ENCODE measurements at regions not wholly inside any gene's neighbourhood (a gene's known extent, or its start where the extent isn't known, plus 50 kb on each side); places are given as distances from the start of the nearest gene placed in this dataset.

GRCh38 chr3:18758047-18758704 lies 333.0 kb upstream of the SATB1 start:
- peak; percentile 72 for DNase-seq (ENCODE audit: low read depth)
- peak; percentile 78 for TF ChIP-seq CTCF (IDR thresholded peaks at IDR 0.05; ENCODE audit: insufficient read depth, low read depth, low read length, missing control alignments)
- H3K4me3 ChIP-seq (ENCODE audit: low read depth, low read length), result no peak overlapping the region

GRCh38 chr3:18757476-18757875 lies 332.3 kb upstream of the SATB1 start:
- H3K4me3 ChIP-seq (ENCODE audit: low read depth, low read length), result no peak overlapping the region
- TF ChIP-seq CTCF (IDR thresholded peaks at IDR 0.05; ENCODE audit: insufficient read depth, low read depth, low read length, missing control alignments), result no peak
- no peak for DNase-seq (ENCODE audit: low read depth)

- no peak for TF ChIP-seq CTCF (IDR thresholded peaks at IDR 0.05; ENCODE audit: insufficient read depth, low read depth, low read length, missing control alignments)
- DNase-seq (ENCODE audit: low read depth), result no peak
- H3K4me3 ChIP-seq (ENCODE audit: low read depth, low read length), result no peak overlapping the region
These were observed 327.3 kb upstream of the SATB1 start for GRCh38 chr3:18752273-18752934.

GRCh38 chr3:18751514-18751913 lies 326.4 kb upstream of the SATB1 start:
- peak; percentile 7 for DNase-seq (ENCODE audit: low read depth)
- no peak overlapping the region for H3K4me3 ChIP-seq (ENCODE audit: low read depth, low read length)
- TF ChIP-seq CTCF (IDR thresholded peaks at IDR 0.05; ENCODE audit: insufficient read depth, low read depth, low read length, missing control alignments), result no peak

GRCh38 chr3:18747383-18747782 lies 322.2 kb upstream of the SATB1 start:
- DNase-seq (ENCODE audit: low read depth), result no peak
- TF ChIP-seq CTCF (IDR thresholded peaks at IDR 0.05; ENCODE audit: insufficient read depth, low read depth, low read length, missing control alignments), result no peak
- H3K4me3 ChIP-seq (ENCODE audit: low read depth, low read length), result no peak overlapping the region

- TF ChIP-seq CTCF (IDR thresholded peaks at IDR 0.05; ENCODE audit: insufficient read depth, low read depth, low read length, missing control alignments), result no peak
- no peak overlapping the region for H3K4me3 ChIP-seq (ENCODE audit: low read depth, low read length)
- no peak for DNase-seq (ENCODE audit: low read depth)
These were observed 320.3 kb upstream of the SATB1 start for GRCh38 chr3:18745472-18745871.

GRCh38 chr3:18744472-18744871 lies 319.3 kb upstream of the SATB1 start:
- no peak for DNase-seq (ENCODE audit: low read depth)
- no peak for TF ChIP-seq CTCF (IDR thresholded peaks at IDR 0.05; ENCODE audit: insufficient read depth, low read depth, low read length, missing control alignments)
- no peak overlapping the region for H3K4me3 ChIP-seq (ENCODE audit: low read depth, low read length)
